Tibial nerve (tissue), 4 donors: ENCODE measurements at regions not wholly inside any gene's neighbourhood (a gene's known extent, or its start where the extent isn't known, plus 50 kb on each side); places are given as distances from the start of the nearest gene placed in this dataset.

Experiments
- DNase-seq, 2 donors: peaks; one replicate each; pipeline ENCODE4 v3.0.0-alpha.2; 2019; ENCODE audit warnings: low spot score in 2 of 2
- H3K27ac ChIP-seq, 4 donors: fragments of 200-600 bp; sonication (generic) in 3 of 4; one replicate each; pipeline ENCODE4 v1.5.1; 2017 to 2019; ENCODE audit warnings: mild to moderate bottlenecking in 1 of 4
- H3K27me3 ChIP-seq, 2 donors: fragments of 200-600 bp; sonication (generic) in 1 of 2; one replicate each; pipeline versions ENCODE4 v1.5.1 to v1.6.0; 2017 to 2019
- H3K36me3 ChIP-seq, 3 donors: fragments of 200-600 bp; sonication (generic); one replicate each; pipeline ENCODE4 v1.5.1; 2018 to 2019
- H3K4me1 ChIP-seq, 4 donors: fragments of 200-600 bp; sonication (generic) in 3 of 4; one replicate each; pipeline ENCODE4 v1.5.1; 2017 to 2019
- H3K4me3 ChIP-seq, 4 donors: fragments of 200-600 bp; sonication (generic) in 3 of 4; one replicate each; pipeline ENCODE4 v1.5.1; 2017 to 2019; ENCODE audit warnings: mild to moderate bottlenecking in 1 of 4, moderate library complexity in 1 of 4
- H3K9me3 ChIP-seq, 4 donors: fragments of 200-600 bp; sonication (generic) in 3 of 4; one replicate each; pipeline ENCODE4 v1.5.1; 2017 to 2019
- CTCF ChIP-seq, 5 experiments: fragments of 200-600 bp in 3 of 5; fragments of 450-650 bp in 2 of 5; sonication (generic) in 3 of 5; IDR thresholded peaks; one replicate each; pipeline ENCODE4 v1.5.1; 2016 to 2019; ENCODE audit warnings: antibody characterized with exemption in 5 of 5, mild to moderate bottlenecking in 3 of 5, moderate library complexity in 2 of 5
- EP300 ChIP-seq, 2 donors: sonication (generic); formaldehyde crosslinking; IDR thresholded peaks; one replicate each; pipeline ENCODE4 v1.6.1; 2017; ENCODE audit warnings: antibody characterized with exemption in 2 of 2, mild to moderate bottlenecking in 1 of 2
- POLR2A ChIP-seq, 2 donors: fragments of 450-650 bp; IDR thresholded peaks; one replicate each; pipeline ENCODE4 v1.6.1; 2017; ENCODE audit warnings: antibody characterized with exemption in 2 of 2, mild to moderate bottlenecking in 2 of 2, moderate library complexity in 2 of 2
- WGBS, 2 donors: methylation state at CpG; one replicate each; pipeline ENCODE4 v1.1.5; 2018; 5-methylcytosine and 5-hydroxymethylcytosine counted together

- Histone ChIP-seq H3K4me1 (no peaks in the 10 kb centered on the region), H3K4me3 (no peak overlapping the region), H3K27ac (no peak overlapping the region), H3K27me3 (no peaks in the 10 kb centered on the region), H3K36me3 (no peaks in the 10 kb centered on the region), H3K9me3 (peaks cover 0 to 4% (median 0%) of the 10 kb centered on the region in 4 donors)
- WGBS, 2 donors: 79 to 94% methylated on average over 7 of the region's 7 CpGs
- DNase-seq: no peak
- TF ChIP-seq POLR2A (IDR thresholded peaks at IDR 0.05): no peak
- TF ChIP-seq EP300 (IDR thresholded peaks at IDR 0.05): no peak
- TF ChIP-seq CTCF (IDR thresholded peaks at IDR 0.05): no peak
Measured at GRCh38 chr9:85136987-85137386, 467.5 kb downstream of the NTRK2 start.

DNA sequence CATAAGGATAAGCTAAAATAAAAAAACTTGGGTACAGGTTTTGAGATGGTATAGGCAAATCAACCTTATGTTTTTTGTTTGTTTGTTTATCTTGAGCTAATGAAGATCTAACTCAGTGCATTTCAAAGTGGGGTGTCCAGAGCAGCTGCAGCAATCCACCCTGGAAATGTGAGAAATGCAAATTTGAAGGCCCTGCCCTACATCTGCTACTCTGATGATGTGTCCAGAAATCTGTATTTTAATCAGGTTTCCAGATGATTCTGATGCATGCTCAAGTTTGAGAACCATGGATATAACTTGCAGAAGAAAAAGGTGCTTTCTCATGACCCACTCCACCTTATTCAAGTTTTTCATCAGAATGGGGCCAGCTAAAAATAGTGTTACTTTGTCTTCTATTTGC, 467.0 kb downstream of the NTRK2 start:
- Histone ChIP-seq H3K4me3 (no peak overlapping the region), H3K9me3 (peaks cover 0 to 4% (median 0%) of the 10 kb centered on the region in 4 donors)

DNA sequence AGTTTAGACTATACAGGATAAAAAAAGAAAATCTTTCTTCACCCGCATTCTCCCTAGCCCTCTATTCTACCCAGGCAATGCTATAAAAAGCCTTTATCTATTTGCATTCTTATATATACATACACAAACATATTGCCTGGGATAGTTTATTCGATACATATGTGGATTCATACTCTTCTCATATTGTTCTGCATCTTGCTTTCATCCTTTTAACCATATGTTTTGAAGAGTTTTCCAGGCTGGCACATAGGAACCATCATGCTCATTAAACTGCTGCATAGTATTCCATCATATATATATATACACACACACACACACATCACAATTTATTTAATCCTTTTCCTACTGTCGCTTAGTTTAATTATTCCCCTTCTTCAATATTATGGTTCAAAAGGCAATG, 461.2 kb downstream of the NTRK2 start:
- Histone ChIP-seq H3K36me3 (no peaks in the 10 kb centered on the region), H3K27ac (no peak overlapping the region), H3K27me3 (no peaks in the 10 kb centered on the region), H3K4me1 (no peaks in the 10 kb centered on the region), H3K9me3 (peaks cover 0 to 4% (median 0%) of the 10 kb centered on the region in 4 donors), H3K4me3 (no peak overlapping the region)
- no peak for DNase-seq
- no peak for TF ChIP-seq EP300 (IDR thresholded peaks at IDR 0.05)
- TF ChIP-seq POLR2A (IDR thresholded peaks at IDR 0.05): no peak
- TF ChIP-seq CTCF (IDR thresholded peaks at IDR 0.05): no peak
- WGBS, 2 donors: 93 to 95% methylated on average over 3 of the region's 3 CpGs

More for the DNA sequence above, 467.0 kb downstream of the NTRK2 start:
- Histone ChIP-seq H3K27ac (no peak overlapping the region), H3K4me1 (no peaks in the 10 kb centered on the region), H3K27me3 (no peaks in the 10 kb centered on the region), H3K36me3 (no peaks in the 10 kb centered on the region)
- DNase-seq: no peak
- no peak for TF ChIP-seq POLR2A (IDR thresholded peaks at IDR 0.05)
- no peak for TF ChIP-seq EP300 (IDR thresholded peaks at IDR 0.05)
- no peak for TF ChIP-seq CTCF (IDR thresholded peaks at IDR 0.05)

GRCh38 chr9:85130260-85130659, 460.7 kb downstream of the NTRK2 start:
- 86 to 91% methylated on average over 2 of the region's 2 CpGs for WGBS, 2 donors
- H3K27me3 ChIP-seq: no peaks in the 10 kb centered on the region
- no peaks in the 10 kb centered on the region for H3K36me3 ChIP-seq
- no peak overlapping the region for H3K27ac ChIP-seq
- peaks cover 0 to 2% (median 0%) of the 10 kb centered on the region in 4 donors for H3K9me3 ChIP-seq
- no peaks in the 10 kb centered on the region for H3K4me1 ChIP-seq
- no peak overlapping the region for H3K4me3 ChIP-seq
- no peak for TF ChIP-seq EP300 (IDR thresholded peaks at IDR 0.05)
- no peak for TF ChIP-seq CTCF (IDR thresholded peaks at IDR 0.05)
- no peak for TF ChIP-seq POLR2A (IDR thresholded peaks at IDR 0.05)
- DNase-seq: no peak

DNA sequence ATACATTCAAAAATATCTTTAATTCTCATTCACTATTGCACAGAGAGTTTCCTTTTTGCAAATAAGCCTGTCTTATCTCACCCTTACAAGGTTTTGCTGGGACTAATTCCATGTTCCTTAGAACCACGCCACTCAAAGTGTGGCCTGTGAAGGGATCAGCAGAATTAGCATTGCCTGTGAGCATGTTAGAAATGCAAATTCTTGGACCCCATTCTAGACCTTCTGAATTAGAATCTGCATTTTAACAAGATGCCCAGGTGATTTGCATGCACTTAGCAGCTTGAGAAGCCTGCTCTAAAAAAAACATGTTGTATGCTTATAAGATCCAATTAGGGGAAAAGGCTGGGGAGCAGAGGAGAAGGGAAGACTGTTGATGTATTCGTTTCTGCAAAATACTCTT, 460.0 kb downstream of the NTRK2 start:
- WGBS, 2 donors: 75 to 92% methylated on average over 2 of the region's 2 CpGs
- no peaks in the 10 kb centered on the region for H3K4me1 ChIP-seq
- no peak overlapping the region for H3K4me3 ChIP-seq
- no peaks in the 10 kb centered on the region for H3K36me3 ChIP-seq
- TF ChIP-seq CTCF (IDR thresholded peaks at IDR 0.05) (no peak), POLR2A (IDR thresholded peaks at IDR 0.05) (no peak)
- H3K9me3 ChIP-seq: no peaks in the 10 kb centered on the region
- DNase-seq: no peak
- H3K27ac ChIP-seq: no peak overlapping the region
- H3K27me3 ChIP-seq: no peaks in the 10 kb centered on the region
